ENCODE measurements at regions not wholly inside any gene's neighbourhood (a gene's known extent, or its start where the extent isn't known, plus 50 kb on each side); places are given as distances from the start of the nearest gene placed in this dataset.

GRCh38 chr13:106104281-106104901 is 431.1 kb downstream of the EFNB2 start:
- no peak for DNase-seq

DNA sequence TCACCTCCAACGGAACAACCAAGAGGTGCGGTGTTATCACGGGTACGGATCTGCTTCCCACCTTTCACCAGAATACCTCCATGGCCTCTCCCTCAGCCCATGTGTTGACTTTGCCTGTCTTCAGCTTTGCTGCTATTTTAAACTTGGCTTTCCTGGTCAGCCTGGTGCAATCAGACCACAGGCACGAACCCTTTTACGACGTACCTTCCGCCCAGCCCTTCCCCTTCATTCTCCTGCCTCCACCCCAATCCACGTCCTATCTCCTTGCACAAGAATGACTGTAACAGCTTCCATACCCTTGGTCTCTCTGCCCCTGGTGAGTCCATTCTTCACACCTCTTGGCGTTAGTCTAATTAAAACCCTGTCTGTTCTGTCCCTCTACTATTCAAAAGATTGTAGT is 431.7 kb downstream of the EFNB2 start:
- no peaks in the 10 kb centered on the region for H3K4me1 Mint-ChIP-seq
- H3K27ac Mint-ChIP-seq: no peak overlapping the region
- ATAC-seq (no peak), DNase-seq (no peak)
- H3K9me3 Mint-ChIP-seq: no peaks in the 10 kb centered on the region
- no peak overlapping the region for H3K4me3 Mint-ChIP-seq
- no peaks in the 10 kb centered on the region for H3K36me3 Mint-ChIP-seq (ENCODE audit: low read depth)
- no peaks in the 10 kb centered on the region for H3K27me3 Mint-ChIP-seq

More at GRCh38 chr13:106104281-106104901, 431.1 kb downstream of the EFNB2 start:
- Mint-ChIP-seq H3K27me3 (no peaks in the 10 kb centered on the region), H3K27ac (no peak overlapping the region), H3K4me1 (no peaks in the 10 kb centered on the region), H3K36me3 (ENCODE audit: low read depth) (no peaks in the 10 kb centered on the region), H3K4me3 (no peak overlapping the region), H3K9me3 (no peaks in the 10 kb centered on the region)
- ATAC-seq: no peak

DNA sequence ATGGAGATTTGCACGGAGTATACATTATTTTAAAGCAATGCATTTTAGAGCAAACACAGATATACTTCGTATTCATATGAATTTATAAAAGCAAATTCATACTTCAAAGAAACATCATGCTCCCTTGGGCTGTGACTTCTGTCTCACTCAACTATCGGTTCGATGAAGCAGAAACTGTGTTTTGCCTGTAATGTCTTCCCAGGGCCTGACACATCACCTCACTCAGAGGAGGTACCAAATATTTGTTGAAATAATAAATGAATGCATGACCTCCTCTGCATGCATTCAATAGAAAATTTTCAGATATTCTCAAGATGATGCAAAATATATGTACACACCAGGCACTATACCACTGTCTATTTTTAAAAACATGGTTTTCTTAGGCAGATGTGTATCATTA is 432.7 kb downstream of the EFNB2 start:
- DNase-seq (no peak), ATAC-seq (no peak)
- Mint-ChIP-seq H3K4me3 (no peak overlapping the region), H3K27me3 (no peaks in the 10 kb centered on the region), H3K9me3 (no peaks in the 10 kb centered on the region), H3K36me3 (ENCODE audit: low read depth) (no peaks in the 10 kb centered on the region), H3K4me1 (no peaks in the 10 kb centered on the region), H3K27ac (no peak overlapping the region)

DNA sequence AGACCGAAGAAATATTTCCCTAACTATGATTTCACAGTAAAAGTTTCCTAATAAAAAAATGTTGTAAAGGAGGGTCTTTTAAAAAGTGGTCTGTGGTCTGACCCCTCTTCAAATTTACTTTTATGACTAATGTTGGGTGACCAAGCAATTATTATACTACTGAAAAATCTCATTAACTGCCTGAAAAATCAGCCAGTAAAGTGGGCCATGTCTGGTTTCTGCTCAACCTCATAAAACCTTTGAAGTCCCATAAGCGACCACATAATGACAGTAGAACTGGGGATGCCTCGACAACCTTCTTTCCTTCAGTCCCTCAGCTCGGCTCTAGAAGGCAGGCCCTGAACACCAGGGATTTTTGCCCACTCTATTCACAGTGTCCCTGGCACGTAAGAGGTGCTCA is 434.3 kb downstream of the EFNB2 start:
- no peaks in the 10 kb centered on the region for H3K9me3 Mint-ChIP-seq
- H3K27ac Mint-ChIP-seq: no peak overlapping the region
- H3K4me3 Mint-ChIP-seq: no peak overlapping the region
- DNase-seq (no peak), ATAC-seq (no peak)
- no peaks in the 10 kb centered on the region for H3K4me1 Mint-ChIP-seq
- H3K36me3 Mint-ChIP-seq (ENCODE audit: low read depth): no peaks in the 10 kb centered on the region
- H3K27me3 Mint-ChIP-seq: no peaks in the 10 kb centered on the region

GRCh38 chr13:106100171-106100919 is 435.1 kb downstream of the EFNB2 start:
- no peak overlapping the region for H3K4me3 Mint-ChIP-seq
- H3K27me3 Mint-ChIP-seq: no peaks in the 10 kb centered on the region
- no peak overlapping the region for H3K27ac Mint-ChIP-seq
- H3K9me3 Mint-ChIP-seq: no peaks in the 10 kb centered on the region
- no peaks in the 10 kb centered on the region for H3K36me3 Mint-ChIP-seq (ENCODE audit: low read depth)
- ATAC-seq (peak; percentile 43), DNase-seq (no peak)
- H3K4me1 Mint-ChIP-seq: no peaks in the 10 kb centered on the region

DNA sequence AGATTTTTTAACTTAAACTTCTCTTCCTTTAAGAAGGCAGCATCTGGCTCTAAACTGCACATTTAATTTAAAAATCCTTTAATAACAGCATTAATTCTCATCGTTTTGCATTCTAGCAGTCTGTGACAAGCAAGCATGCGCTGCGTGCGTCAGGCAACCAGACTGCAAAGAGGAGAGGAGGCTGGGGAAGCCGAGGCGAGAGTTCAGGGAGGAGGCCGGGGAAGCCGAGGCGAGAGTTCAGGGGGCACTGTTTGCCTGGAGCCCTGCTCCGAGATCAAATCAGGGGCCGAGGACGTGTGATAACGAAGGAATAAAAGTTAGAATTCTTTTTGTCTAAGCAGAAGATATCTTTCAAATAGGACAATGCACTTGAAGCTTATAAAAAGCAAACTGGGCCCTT is 435.7 kb downstream of the EFNB2 start:
- DNase-seq: no peak
- H3K4me3 Mint-ChIP-seq: no peak overlapping the region
- no peaks in the 10 kb centered on the region for H3K4me1 Mint-ChIP-seq
- no peaks in the 10 kb centered on the region for H3K9me3 Mint-ChIP-seq
- ATAC-seq: no peak
- no peaks in the 10 kb centered on the region for H3K36me3 Mint-ChIP-seq (ENCODE audit: low read depth)
- no peak overlapping the region for H3K27ac Mint-ChIP-seq
- H3K27me3 Mint-ChIP-seq: no peaks in the 10 kb centered on the region

- Mint-ChIP-seq H3K27ac (no peak overlapping the region), H3K4me3 (no peak overlapping the region), H3K9me3 (no peaks in the 10 kb centered on the region), H3K27me3 (no peaks in the 10 kb centered on the region), H3K4me1 (no peaks in the 10 kb centered on the region), H3K36me3 (ENCODE audit: low read depth) (no peaks in the 10 kb centered on the region)
- no peak for DNase-seq
- ATAC-seq: no peak
These were observed 436.7 kb downstream of the EFNB2 start for GRCh38 chr13:106098778-106099177.

DNA sequence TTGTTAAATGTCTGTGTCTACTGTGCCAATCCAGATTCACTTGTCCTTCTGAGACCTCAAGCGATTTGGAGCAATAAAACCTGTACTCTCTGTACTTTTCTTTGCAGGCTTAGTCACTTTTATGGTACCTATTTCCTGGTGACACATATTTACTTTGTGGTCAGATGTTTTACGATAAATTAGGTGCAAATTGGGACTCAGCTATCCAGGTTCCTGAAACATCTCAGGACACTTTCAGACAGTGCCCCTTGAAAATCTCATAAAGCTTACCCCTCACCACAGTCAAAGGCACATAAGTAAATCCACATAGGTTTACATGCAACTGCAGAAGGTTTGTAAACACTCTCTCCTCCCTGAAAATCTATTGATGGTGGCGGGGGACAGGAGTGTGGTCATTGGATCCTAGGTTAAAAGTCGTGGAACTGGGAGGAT is 438.8 kb downstream of the EFNB2 start:
- Mint-ChIP-seq H3K27me3 (no peaks in the 10 kb centered on the region), H3K27ac (no peak overlapping the region), H3K9me3 (no peaks in the 10 kb centered on the region), H3K36me3 (ENCODE audit: low read depth) (no peaks in the 10 kb centered on the region), H3K4me3 (no peak overlapping the region), H3K4me1 (no peaks in the 10 kb centered on the region)
- ATAC-seq (no peak), DNase-seq (no peak)

GRCh38 chr13:106095919-106096318 is 439.5 kb downstream of the EFNB2 start:
- Mint-ChIP-seq H3K27ac (no peak overlapping the region), H3K4me1 (no peaks in the 10 kb centered on the region), H3K36me3 (ENCODE audit: low read depth) (no peaks in the 10 kb centered on the region), H3K9me3 (no peaks in the 10 kb centered on the region), H3K4me3 (no peak overlapping the region), H3K27me3 (no peaks in the 10 kb centered on the region)
- ATAC-seq: no peak
- DNase-seq: no peak

DNA sequence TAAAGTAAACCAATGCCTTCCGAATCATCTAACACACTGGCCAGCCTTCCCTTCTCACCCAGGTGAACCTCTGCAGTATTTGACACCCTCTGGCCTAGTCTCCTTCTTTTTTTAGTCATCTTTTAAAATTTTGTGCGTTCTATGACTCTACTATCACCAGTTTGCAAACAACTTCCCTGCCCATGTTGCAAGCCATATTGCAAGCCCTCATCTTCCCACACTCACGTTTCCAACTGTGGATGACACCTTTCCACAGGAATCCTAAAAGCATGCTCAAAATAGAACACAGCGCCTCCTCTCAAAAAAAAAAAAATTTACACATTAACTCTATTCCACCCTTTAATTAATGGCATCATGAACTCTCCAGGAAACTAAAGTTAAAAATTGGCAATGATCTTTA is 440.1 kb downstream of the EFNB2 start:
- H3K9me3 Mint-ChIP-seq: no peaks in the 10 kb centered on the region
- no peak overlapping the region for H3K27ac Mint-ChIP-seq
- no peaks in the 10 kb centered on the region for H3K4me1 Mint-ChIP-seq

DNA sequence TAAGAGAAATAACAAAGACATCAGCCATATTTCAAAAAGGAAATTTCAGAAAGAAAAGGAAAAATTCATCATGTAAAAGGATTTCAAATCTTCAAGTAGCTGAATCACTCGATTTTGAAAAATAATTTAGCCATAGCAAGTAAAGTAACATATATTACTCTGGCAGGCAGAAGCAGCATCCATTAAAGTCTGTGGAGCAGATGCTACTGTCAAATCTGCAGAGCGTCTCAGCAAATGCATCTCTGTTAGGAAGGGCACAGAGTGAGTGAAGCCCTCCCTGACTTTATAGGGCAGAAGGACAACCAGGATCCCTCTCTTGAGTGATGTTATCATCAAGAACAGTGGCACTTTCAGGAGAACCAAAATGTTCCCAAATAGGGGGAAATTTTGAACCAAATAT is 445.5 kb downstream of the EFNB2 start:
- Mint-ChIP-seq H3K4me1 (no peaks in the 10 kb centered on the region), H3K4me3 (no peak overlapping the region), H3K9me3 (no peaks in the 10 kb centered on the region), H3K27me3 (no peaks in the 10 kb centered on the region), H3K27ac (no peak overlapping the region), H3K36me3 (ENCODE audit: low read depth) (no peaks in the 10 kb centered on the region)
- ATAC-seq (no peak), DNase-seq (no peak)

More for the DNA sequence above, 440.1 kb downstream of the EFNB2 start:
- ATAC-seq: no peak
- H3K27me3 Mint-ChIP-seq: no peaks in the 10 kb centered on the region
- no peak overlapping the region for H3K4me3 Mint-ChIP-seq
- H3K36me3 Mint-ChIP-seq (ENCODE audit: low read depth): no peaks in the 10 kb centered on the region
- DNase-seq: no peak

GRCh38 chr13:106089261-106089980 is 446.0 kb downstream of the EFNB2 start:
- H3K4me3 Mint-ChIP-seq: no peak overlapping the region
- ATAC-seq (no peak), DNase-seq (no peak)
- no peak overlapping the region for H3K27ac Mint-ChIP-seq
- H3K36me3 Mint-ChIP-seq (ENCODE audit: low read depth): no peaks in the 10 kb centered on the region
- H3K27me3 Mint-ChIP-seq: no peaks in the 10 kb centered on the region
- no peaks in the 10 kb centered on the region for H3K4me1 Mint-ChIP-seq
- no peaks in the 10 kb centered on the region for H3K9me3 Mint-ChIP-seq

GRCh38 chr13:106088085-106088484 is 447.4 kb downstream of the EFNB2 start:
- no peak overlapping the region for H3K4me3 Mint-ChIP-seq
- no peaks in the 10 kb centered on the region for H3K9me3 Mint-ChIP-seq
- H3K36me3 Mint-ChIP-seq (ENCODE audit: low read depth): no peaks in the 10 kb centered on the region
- no peaks in the 10 kb centered on the region for H3K4me1 Mint-ChIP-seq
- no peak for DNase-seq
- H3K27me3 Mint-ChIP-seq: no peaks in the 10 kb centered on the region
- no peak overlapping the region for H3K27ac Mint-ChIP-seq
- no peak for ATAC-seq

DNA sequence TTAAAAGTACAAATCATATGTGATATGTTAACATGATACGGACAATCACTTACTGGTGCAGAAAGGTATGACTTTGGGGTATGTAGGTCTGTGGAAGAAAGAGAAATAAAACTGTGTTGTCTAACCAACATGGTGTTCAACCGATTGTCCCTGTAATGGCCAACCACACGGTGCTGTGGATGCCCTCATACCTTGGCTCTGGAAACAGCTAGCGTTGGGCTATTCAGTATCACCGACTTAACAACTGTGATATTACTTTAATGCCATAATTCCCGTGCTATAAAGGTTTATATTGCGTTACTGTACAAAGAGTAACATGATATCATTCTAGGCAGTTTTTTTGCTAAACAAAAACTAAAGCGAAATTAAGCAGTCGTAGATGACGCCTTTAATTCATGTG is 448.3 kb downstream of the EFNB2 start:
- Mint-ChIP-seq H3K4me3 (no peak overlapping the region), H3K27ac (no peak overlapping the region), H3K9me3 (no peaks in the 10 kb centered on the region), H3K27me3 (no peaks in the 10 kb centered on the region), H3K36me3 (ENCODE audit: low read depth) (no peaks in the 10 kb centered on the region), H3K4me1 (no peaks in the 10 kb centered on the region)
- ATAC-seq: no peak
- DNase-seq: no peak
